ENCODE measurements at regions not wholly inside any gene's neighbourhood (a gene's known extent, or its start where the extent isn't known, plus 50 kb on each side); places are given as distances from the start of the nearest gene placed in this dataset.
"Not testable (repeated sequence)": the region's sequence is repeated elsewhere in the genome, so short reads cannot be mapped to it uniquely, and the experiment has no call there.

DNA sequence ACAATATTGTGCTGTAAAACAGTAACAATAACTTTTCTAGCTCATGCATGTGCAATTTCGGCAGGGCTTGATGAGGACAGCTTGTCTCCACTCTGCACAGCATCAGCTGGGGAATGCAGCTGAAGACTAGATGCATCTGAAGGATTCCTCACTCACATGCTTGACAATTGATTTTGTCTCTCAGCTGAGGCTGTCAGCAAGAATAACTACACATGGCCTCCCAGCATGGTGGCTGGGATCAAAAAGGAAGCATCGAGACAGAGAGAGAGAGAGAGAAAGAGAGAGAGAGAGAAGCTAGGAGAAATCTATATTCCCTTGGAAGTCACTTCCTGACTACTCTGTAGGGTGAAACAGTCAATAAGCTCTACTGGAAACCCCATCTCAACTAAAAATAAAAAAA lies 487.1 kb downstream of the PLOD2 start:
- DNase-seq (ENCODE audit: low spot score in 2 of 2) (no peak), ATAC-seq (no peak)
- no peak overlapping the region for H3K27ac Mint-ChIP-seq
- H3K4me3 Mint-ChIP-seq: no peak overlapping the region
- H3K9me3 Mint-ChIP-seq: peaks cover 9% of the 10 kb centered on the region
- H3K36me3 Mint-ChIP-seq: no peaks in the 10 kb centered on the region
- no peaks in the 10 kb centered on the region for H3K4me1 Mint-ChIP-seq

DNA sequence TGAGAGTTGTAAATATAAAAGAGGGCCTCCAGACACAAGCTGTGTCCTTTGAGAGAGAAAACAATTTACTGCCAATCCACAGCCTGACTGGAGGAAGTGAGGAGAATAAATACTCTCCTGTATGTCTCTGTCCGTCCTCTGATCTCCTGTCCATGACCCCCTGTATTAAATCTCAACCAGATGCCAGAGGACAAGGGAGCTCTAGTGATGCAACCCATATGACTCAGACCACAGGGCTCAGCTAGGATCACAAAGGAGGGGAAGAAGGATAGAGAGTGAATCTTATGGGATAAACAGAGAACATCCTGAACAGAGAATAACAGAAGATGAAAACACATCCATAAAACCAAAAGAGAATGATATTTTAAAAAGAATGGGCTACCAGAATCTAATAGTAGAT lies 482.6 kb downstream of the PLOD2 start:
- Mint-ChIP-seq H3K36me3 (no peaks in the 10 kb centered on the region), H3K4me3 (no peak overlapping the region), H3K27ac (no peak overlapping the region), H3K9me3 (peaks cover 2% of the 10 kb centered on the region), H3K4me1 (no peaks in the 10 kb centered on the region)
- DNase-seq (ENCODE audit: low spot score in 2 of 2) (no peak), ATAC-seq (no peak)

DNA sequence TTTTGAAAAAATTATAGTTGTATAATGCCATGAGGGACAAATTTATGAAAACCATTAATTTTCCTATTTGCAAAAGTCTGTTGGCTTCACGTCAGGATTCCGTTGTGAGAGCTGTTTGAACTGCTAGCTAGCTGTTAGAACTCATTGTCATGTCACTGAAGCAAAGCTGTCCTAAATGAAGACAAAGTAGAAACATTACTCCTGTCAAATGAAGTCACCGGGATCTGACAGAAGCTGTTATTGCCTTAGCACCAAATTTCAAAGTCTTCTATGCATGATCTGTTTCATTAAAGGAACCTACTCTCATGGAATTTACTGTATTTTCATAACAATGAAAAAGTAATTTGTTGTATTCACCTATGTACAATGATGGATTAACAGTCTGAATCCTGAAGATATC lies 479.8 kb downstream of the PLOD2 start:
- H3K4me1 Mint-ChIP-seq: no peaks in the 10 kb centered on the region
- H3K4me3 Mint-ChIP-seq: no peak overlapping the region
- DNase-seq (ENCODE audit: low spot score in 2 of 2): no peak
- H3K9me3 Mint-ChIP-seq: peaks cover 5% of the 10 kb centered on the region
- no peak for ATAC-seq
- H3K36me3 Mint-ChIP-seq: no peaks in the 10 kb centered on the region
- no peak overlapping the region for H3K27ac Mint-ChIP-seq

DNA sequence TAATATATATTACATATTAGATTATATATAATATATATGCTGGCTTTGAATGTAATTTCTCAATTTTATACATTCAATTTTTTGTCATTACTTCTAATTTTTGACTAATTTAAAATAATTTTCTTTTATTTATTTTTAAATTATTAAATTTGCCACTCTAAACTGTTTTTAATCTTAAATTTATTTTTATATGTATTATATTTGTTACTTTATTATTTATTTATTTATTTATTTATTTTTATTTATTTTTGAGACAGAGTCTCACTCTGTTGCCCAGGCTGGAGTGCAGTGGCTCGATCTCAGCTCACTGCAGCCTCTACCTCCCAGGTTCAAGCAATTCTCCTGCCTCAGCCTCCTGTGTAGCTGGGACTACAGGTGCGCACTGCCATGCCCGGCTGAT lies 473.0 kb downstream of the PLOD2 start:
- H3K4me1 Mint-ChIP-seq; H3K9me3 Mint-ChIP-seq; ATAC-seq; DNase-seq (ENCODE audit: low spot score in 2 of 2); H3K4me3 Mint-ChIP-seq; H3K27ac Mint-ChIP-seq; H3K36me3 Mint-ChIP-seq: not testable (repeated sequence)

DNA sequence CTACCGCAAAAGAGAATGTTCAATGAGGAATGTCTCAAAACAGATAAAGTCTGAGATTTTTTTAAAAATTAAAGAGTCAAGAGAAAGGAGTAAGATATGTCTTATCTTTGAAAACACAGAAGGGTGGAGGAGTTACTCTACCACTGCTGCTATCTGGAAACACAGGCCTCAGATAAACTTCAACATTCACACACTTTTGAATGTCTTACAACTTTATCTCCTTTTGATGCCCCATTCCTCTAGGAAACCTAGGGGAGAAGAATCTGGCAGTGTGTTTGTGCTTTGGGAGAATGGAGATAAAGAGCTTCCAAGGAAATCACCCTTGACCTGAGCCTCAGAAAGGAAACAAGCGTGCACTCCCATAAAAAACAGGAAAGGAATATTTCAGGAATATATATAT lies 468.2 kb downstream of the PLOD2 start:
- H3K36me3 Mint-ChIP-seq: no peaks in the 10 kb centered on the region
- DNase-seq (ENCODE audit: low spot score in 2 of 2) (no peak), ATAC-seq (no peak)
- H3K27ac Mint-ChIP-seq: no peak overlapping the region
- H3K9me3 Mint-ChIP-seq: peaks cover 3% of the 10 kb centered on the region
- H3K4me3 Mint-ChIP-seq: no peak overlapping the region
- H3K4me1 Mint-ChIP-seq: no peaks in the 10 kb centered on the region

DNA sequence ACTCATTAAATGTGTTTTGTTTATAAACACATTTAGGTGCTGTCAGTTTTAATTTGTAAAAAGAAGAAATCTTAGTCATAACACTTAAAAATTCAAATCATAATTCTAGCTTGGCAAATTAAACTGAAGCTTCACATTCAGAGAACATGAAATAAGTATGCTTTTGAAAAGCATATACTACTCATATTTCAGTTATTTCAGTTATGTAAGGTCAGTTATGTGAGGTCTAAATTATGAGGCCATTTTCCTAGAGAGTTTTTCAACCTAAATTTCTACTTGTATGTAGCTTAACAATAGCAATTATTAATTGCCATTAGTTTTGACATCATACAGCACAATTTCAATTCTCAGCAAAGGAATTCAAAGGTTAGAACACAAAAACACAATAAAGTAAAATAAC lies 465.0 kb downstream of the PLOD2 start:
- DNase-seq (ENCODE audit: low spot score in 2 of 2): no peak

DNA sequence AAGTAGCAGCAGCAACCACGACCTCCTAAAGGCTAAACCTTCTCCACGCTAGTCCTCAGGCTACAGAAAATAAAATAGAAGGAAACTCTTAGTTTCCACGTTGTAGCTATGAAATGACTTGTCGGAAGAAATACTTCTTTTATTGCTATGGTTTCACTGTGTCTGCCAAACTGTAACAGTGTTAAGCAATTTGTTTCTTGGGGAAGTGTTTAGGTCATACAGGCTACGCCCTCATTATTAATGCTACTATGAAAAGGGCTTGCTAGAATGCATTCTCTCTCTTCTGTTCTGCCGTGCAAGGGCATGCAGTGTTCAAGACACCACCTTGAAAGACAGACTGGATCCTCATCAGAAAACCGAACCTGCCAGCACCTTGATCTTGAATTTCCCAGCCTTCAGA lies 462.7 kb downstream of the PLOD2 start:
- Mint-ChIP-seq H3K36me3 (no peaks in the 10 kb centered on the region), H3K9me3 (peaks cover 3% of the 10 kb centered on the region), H3K27ac (no peak overlapping the region), H3K4me1 (no peaks in the 10 kb centered on the region), H3K4me3 (no peak overlapping the region)
- DNase-seq (ENCODE audit: low spot score in 2 of 2): no peak
- ATAC-seq: no peak

More for the DNA sequence above, 465.0 kb downstream of the PLOD2 start:
- ATAC-seq: no peak
- Mint-ChIP-seq H3K9me3 (peaks cover 3% of the 10 kb centered on the region), H3K4me3 (no peak overlapping the region), H3K4me1 (no peaks in the 10 kb centered on the region), H3K27ac (no peak overlapping the region), H3K36me3 (no peaks in the 10 kb centered on the region)

DNA sequence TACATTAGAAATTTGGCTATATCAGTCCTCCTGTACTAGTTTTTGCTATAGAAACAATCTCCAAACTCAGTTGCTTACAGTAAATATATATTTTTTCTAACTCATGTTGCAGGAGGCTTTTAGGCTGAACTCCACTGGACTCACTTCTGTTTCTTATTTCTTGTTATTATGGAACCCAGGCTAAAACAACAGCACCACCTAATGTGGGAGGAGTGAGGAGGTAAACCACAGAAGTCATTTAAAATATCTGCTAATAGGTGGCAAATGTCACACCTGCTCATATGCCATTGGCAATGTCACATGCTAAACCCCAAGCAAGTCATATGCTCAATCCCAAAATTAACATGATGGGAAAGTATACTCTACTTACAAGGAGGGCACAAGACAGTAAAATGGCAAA lies 462.2 kb downstream of the PLOD2 start:
- ATAC-seq (no peak), DNase-seq (ENCODE audit: low spot score in 2 of 2) (no peak)
- Mint-ChIP-seq H3K27ac (no peak overlapping the region), H3K9me3 (peaks cover 3% of the 10 kb centered on the region), H3K4me3 (no peak overlapping the region), H3K4me1 (no peaks in the 10 kb centered on the region), H3K36me3 (no peaks in the 10 kb centered on the region)

DNA sequence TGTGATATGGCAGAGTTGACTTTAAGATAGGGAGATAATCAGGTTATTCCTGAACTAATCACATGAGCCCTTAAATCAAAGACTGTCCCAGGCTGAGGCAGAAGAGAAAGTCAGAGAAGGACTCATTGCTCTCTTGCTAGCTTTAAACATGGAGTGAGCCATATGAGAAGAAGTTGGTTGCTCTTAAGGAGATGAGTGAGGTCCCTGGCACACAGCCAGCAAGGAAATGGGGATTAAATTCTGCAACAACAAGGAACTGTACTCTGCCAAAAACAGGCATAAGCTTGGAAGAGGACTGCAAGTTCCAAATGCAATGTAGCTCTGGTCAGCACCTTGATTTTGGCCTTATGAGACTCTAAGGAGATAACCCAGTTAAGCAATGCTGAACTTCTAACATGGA lies 457.0 kb downstream of the PLOD2 start:
- no peak for DNase-seq (ENCODE audit: low spot score in 2 of 2)
- Mint-ChIP-seq H3K36me3 (no peaks in the 10 kb centered on the region), H3K9me3 (no peaks in the 10 kb centered on the region), H3K4me1 (no peaks in the 10 kb centered on the region), H3K4me3 (no peak overlapping the region), H3K27ac (no peak overlapping the region)
- no peak for ATAC-seq

DNA sequence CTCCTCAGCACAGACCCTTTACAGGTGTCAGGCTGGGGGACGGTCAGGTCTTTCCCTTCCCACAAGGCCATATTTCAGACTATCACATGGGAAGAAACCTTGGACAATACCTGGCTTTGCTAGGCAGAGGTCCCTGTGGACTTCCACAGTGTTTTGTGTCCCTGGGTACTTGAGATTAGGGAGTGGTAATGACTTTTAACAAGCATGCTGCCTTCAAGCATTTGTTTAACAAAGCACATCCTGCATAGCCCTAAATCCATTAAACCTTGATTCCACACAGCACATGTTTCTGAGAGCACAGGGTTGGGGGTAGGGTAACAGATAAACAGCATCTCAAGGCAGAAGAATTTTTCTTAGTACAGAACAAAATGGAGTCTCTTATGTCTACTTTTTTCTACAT lies 451.2 kb downstream of the PLOD2 start:
- not testable (repeated sequence) for ATAC-seq; H3K27ac Mint-ChIP-seq; H3K36me3 Mint-ChIP-seq; H3K4me3 Mint-ChIP-seq; DNase-seq (ENCODE audit: low spot score in 2 of 2); H3K4me1 Mint-ChIP-seq
- peaks cover 14% of the 10 kb centered on the region for H3K9me3 Mint-ChIP-seq

DNA sequence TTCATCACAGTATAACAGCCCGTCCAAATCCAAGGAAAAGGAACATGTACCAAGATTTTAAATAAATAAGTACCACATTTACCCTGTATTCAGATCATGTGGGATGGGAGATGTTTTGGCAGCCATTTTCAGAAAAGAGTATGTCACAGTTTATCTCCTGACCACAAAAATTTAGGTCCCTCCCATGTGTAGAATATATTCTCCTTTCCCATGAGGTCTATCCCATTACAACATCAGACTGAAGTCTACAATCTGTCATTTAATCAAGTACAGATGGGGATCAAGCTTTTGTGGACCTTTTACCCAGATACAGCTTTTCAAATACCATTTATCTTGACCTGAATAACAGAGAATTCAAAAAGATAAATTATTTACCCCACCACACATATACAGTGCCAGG lies 444.5 kb downstream of the PLOD2 start:
- no peak overlapping the region for H3K4me3 Mint-ChIP-seq
- DNase-seq (ENCODE audit: low spot score in 2 of 2): no peak

DNA sequence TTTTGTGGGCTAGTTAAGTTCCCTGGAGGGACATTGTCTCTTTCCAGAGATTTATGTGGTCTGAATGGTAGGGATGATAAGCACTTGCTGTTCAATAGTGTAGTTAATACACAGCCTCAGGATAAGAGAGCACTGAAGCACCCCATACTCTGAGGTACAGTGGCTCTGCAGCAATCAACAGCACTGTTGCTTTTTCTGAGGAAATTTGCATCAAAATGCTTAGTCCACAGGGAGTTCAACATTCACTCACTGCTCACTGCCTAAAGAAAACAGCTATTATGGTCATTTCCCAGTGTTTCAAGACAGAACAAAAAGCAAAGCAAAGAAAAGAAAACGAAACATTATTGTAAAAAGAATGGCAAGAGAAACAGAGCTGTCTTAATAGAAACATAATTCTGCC lies 441.9 kb downstream of the PLOD2 start:
- ATAC-seq: no peak
- no peak for DNase-seq (ENCODE audit: low spot score in 2 of 2)
- peaks cover 5% of the 10 kb centered on the region for H3K9me3 Mint-ChIP-seq
- no peak overlapping the region for H3K4me3 Mint-ChIP-seq
- no peaks in the 10 kb centered on the region for H3K4me1 Mint-ChIP-seq
- no peak overlapping the region for H3K27ac Mint-ChIP-seq
- H3K36me3 Mint-ChIP-seq: no peaks in the 10 kb centered on the region

More for the DNA sequence above, 444.5 kb downstream of the PLOD2 start:
- Mint-ChIP-seq H3K36me3 (no peaks in the 10 kb centered on the region), H3K27ac (no peak overlapping the region), H3K4me1 (no peaks in the 10 kb centered on the region), H3K9me3 (peaks cover 12% of the 10 kb centered on the region)
- ATAC-seq: no peak

DNA sequence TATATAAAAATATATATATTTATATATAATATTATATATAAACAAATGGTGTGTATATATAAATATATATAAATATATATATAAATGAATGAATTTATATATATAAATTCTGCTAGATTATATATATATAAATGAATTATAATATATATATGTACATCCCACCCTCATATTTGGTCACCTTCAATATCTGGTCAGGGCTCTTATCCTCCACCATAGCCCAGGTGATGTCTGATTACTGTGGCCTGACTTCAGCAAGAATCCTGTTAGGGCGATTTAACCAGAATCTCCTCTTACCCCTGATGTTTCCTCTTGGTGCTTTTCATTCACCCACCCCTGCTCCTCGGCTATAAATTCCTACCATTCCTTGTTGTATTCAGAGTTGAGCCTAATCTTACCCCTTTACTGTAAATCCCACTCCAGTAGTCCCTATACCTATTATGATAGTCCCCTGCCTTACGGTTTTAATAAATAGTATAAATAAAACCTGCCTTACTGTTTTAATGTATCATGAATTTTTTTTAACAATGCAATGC lies 439.6 kb downstream of the PLOD2 start:
- no peak overlapping the region for H3K4me3 Mint-ChIP-seq
- no peak overlapping the region for H3K27ac Mint-ChIP-seq
- no peaks in the 10 kb centered on the region for H3K4me1 Mint-ChIP-seq
- ATAC-seq (no peak), DNase-seq (ENCODE audit: low spot score in 2 of 2) (no peak)
- H3K9me3 Mint-ChIP-seq: peaks cover 4% of the 10 kb centered on the region
- no peaks in the 10 kb centered on the region for H3K36me3 Mint-ChIP-seq

DNA sequence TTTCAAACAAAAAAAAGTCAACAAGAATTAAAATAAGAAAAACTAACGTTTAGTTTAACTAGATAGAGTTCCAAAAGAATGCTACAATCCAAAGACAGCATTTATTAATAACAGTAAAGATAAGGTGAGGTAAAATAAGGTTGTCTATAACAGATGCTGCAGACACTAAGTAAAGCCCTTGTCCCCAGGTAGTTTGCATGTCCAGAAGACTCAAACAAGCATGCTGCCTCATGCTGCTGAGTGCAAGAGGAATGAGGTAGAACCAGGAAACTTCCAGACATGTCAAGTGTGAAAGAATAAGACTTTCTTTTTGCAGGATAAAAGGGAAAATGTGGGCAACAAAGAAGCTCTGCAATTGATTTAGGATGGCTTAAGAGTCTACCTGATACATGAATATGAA lies 439.2 kb downstream of the PLOD2 start:
- peak; percentile 21 for ATAC-seq
- no peak for DNase-seq (ENCODE audit: low spot score in 2 of 2)
- Mint-ChIP-seq H3K4me3 (no peak overlapping the region), H3K27ac (no peak overlapping the region), H3K4me1 (no peaks in the 10 kb centered on the region), H3K36me3 (no peaks in the 10 kb centered on the region), H3K9me3 (peaks cover 8% of the 10 kb centered on the region)

DNA sequence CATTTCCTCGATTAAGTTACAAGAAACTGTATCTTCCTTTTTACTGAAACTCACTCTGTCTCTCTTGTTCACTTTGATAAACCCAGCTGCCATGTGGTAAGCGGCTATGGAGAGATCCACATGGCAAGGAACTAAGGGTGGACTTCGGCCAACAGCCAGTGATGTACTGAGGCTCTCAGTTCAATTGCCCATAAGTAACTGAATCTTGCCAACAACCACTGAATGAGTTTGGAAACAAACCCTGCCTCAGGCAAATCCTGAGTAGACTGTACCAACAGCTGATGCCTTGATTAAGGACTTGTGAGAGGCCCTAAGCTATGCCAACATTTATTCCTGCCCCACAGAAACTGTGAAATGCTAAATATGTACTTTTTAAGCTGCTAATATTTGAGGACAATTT lies 433.5 kb downstream of the PLOD2 start:
- ATAC-seq: no peak
- DNase-seq (ENCODE audit: low spot score in 2 of 2): no peak
- H3K4me3 Mint-ChIP-seq: no peak overlapping the region
- H3K36me3 Mint-ChIP-seq: no peaks in the 10 kb centered on the region
- no peak overlapping the region for H3K27ac Mint-ChIP-seq
- peaks cover 12% of the 10 kb centered on the region for H3K9me3 Mint-ChIP-seq
- no peaks in the 10 kb centered on the region for H3K4me1 Mint-ChIP-seq

DNA sequence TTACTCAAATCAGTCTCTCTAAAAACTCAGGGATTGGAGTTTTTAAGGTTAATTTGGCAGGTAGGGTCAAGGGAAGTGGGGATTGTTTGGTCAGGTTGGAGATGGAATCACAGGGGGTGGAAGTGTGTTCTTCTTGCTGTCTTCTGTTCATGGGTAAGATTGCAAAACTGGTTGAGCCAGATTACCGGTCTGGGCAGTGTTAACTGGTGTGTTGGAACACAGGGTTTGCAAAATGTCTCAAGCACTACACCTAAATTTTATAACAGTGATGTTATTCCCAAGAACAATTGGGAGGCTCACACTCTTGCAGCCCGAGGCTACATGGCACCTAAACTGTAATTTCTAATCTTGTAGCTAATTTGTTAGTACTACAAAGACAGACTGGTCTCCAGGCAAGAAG lies 425.4 kb downstream of the PLOD2 start:
- no peak overlapping the region for H3K4me3 Mint-ChIP-seq
- DNase-seq (ENCODE audit: low spot score in 2 of 2): no peak
- H3K9me3 Mint-ChIP-seq: no peaks in the 10 kb centered on the region
- no peak for ATAC-seq
- no peak overlapping the region for H3K27ac Mint-ChIP-seq
- no peaks in the 10 kb centered on the region for H3K4me1 Mint-ChIP-seq
- no peaks in the 10 kb centered on the region for H3K36me3 Mint-ChIP-seq

DNA sequence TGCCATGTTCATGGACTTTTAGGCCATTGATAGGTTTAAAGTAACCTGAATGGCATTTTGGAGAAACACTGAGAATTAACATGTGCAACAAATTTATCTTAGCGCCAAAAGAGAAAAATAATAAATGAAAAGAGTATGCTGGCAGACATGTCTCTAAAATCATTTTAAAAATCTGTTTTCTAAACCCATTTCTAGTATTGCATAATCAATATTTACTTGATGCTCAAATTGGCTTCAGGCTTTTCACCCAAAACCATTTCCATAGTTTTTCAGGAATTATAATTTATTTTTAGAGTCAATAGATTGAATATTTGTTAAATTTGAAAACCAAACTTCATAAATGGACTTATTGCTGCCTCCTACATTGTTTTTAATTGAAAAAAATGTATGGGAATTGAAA lies 423.0 kb downstream of the PLOD2 start:
- H3K9me3 Mint-ChIP-seq: no peaks in the 10 kb centered on the region
- DNase-seq (ENCODE audit: low spot score in 2 of 2) (no peak), ATAC-seq (no peak)
- H3K27ac Mint-ChIP-seq: no peak overlapping the region
- H3K4me3 Mint-ChIP-seq: no peak overlapping the region
- no peaks in the 10 kb centered on the region for H3K4me1 Mint-ChIP-seq
- no peaks in the 10 kb centered on the region for H3K36me3 Mint-ChIP-seq

Measured in stimulated activated effector memory CD8-positive, alpha-beta T cell treated with anti-CD3 and anti-CD28 coated beads, Interleukin-12 subunit alpha, Interleukin-12 subunit beta, amount 100 ng/mL, for 72 hours (primary cell).